ENCODE measurements at regions not wholly inside any gene's neighbourhood (a gene's known extent, or its start where the extent isn't known, plus 50 kb on each side); places are given as distances from the start of the nearest gene placed in this dataset.

GRCh38 chrX:130555341-130555740 lies 153.6 kb downstream of the RBMX2 start:
- no peak for TF ChIP-seq CTCF (conservative IDR thresholded peaks at IDR 0.05; ENCODE audit: low read depth, low read length)
- Histone ChIP-seq H3K4me1 (ENCODE audit: low read depth, poor library complexity, severe bottlenecking) (no peaks in the 10 kb centered on the region), H2AFZ (ENCODE audit: low read depth) (no peak overlapping the region), H3K36me3 (ENCODE audit: insufficient read depth) (no peaks in the 10 kb centered on the region), H3K27ac (no peak overlapping the region), H3K79me2 (ENCODE audit: insufficient read depth, low read depth) (no peaks in the 10 kb centered on the region), H3K4me3 (IDR thresholded peaks at IDR 0.05; ENCODE audit: insufficient read depth, low read depth, low read length) (no peak overlapping the region), H4K20me1 (ENCODE audit: insufficient read depth) (no peaks in the 10 kb centered on the region), H3K27me3 (ENCODE audit: insufficient read depth, low read depth) (no peaks in the 10 kb centered on the region), H3K9ac (no peak overlapping the region), H3K4me2 (no peak overlapping the region)

- no peak overlapping the region for H2AFZ ChIP-seq (ENCODE audit: low read depth)
- no peak overlapping the region for H3K27ac ChIP-seq
Measured at GRCh38 chrX:130555757-130556156, 154.0 kb downstream of the RBMX2 start.

GRCh38 chrX:130556951-130557350 lies 155.2 kb downstream of the RBMX2 start:
- no peaks in the 10 kb centered on the region for H4K20me1 ChIP-seq (ENCODE audit: insufficient read depth)
- H3K27me3 ChIP-seq (ENCODE audit: insufficient read depth, low read depth): no peaks in the 10 kb centered on the region
- H3K27ac ChIP-seq: no peak overlapping the region
- no peaks in the 10 kb centered on the region for H3K4me1 ChIP-seq (ENCODE audit: low read depth, poor library complexity, severe bottlenecking)
- no peaks in the 10 kb centered on the region for H3K79me2 ChIP-seq (ENCODE audit: insufficient read depth, low read depth)
- no peak overlapping the region for H2AFZ ChIP-seq (ENCODE audit: low read depth)
- H3K36me3 ChIP-seq (ENCODE audit: insufficient read depth): no peaks in the 10 kb centered on the region
- H3K9ac ChIP-seq: no peak overlapping the region
- H3K4me2 ChIP-seq: no peak overlapping the region
- no peak overlapping the region for H3K4me3 ChIP-seq (IDR thresholded peaks at IDR 0.05; ENCODE audit: insufficient read depth, low read depth, low read length)
- no peak for TF ChIP-seq CTCF (conservative IDR thresholded peaks at IDR 0.05; ENCODE audit: low read depth, low read length)

More at GRCh38 chrX:130555757-130556156, 154.0 kb downstream of the RBMX2 start:
- Histone ChIP-seq H3K79me2 (ENCODE audit: insufficient read depth, low read depth) (no peaks in the 10 kb centered on the region), H3K4me1 (ENCODE audit: low read depth, poor library complexity, severe bottlenecking) (no peaks in the 10 kb centered on the region), H3K36me3 (ENCODE audit: insufficient read depth) (no peaks in the 10 kb centered on the region), H3K27me3 (ENCODE audit: insufficient read depth, low read depth) (no peaks in the 10 kb centered on the region), H3K9ac (no peak overlapping the region), H3K4me2 (no peak overlapping the region), H4K20me1 (ENCODE audit: insufficient read depth) (no peaks in the 10 kb centered on the region), H3K4me3 (IDR thresholded peaks at IDR 0.05; ENCODE audit: insufficient read depth, low read depth, low read length) (no peak overlapping the region)
- no peak for TF ChIP-seq CTCF (conservative IDR thresholded peaks at IDR 0.05; ENCODE audit: low read depth, low read length)

- Histone ChIP-seq H3K36me3 (ENCODE audit: insufficient read depth) (no peaks in the 10 kb centered on the region), H4K20me1 (ENCODE audit: insufficient read depth) (no peaks in the 10 kb centered on the region), H3K9ac (no peak overlapping the region), H3K4me2 (no peak overlapping the region), H3K27me3 (ENCODE audit: insufficient read depth, low read depth) (no peaks in the 10 kb centered on the region), H3K27ac (no peak overlapping the region), H3K4me3 (IDR thresholded peaks at IDR 0.05; ENCODE audit: insufficient read depth, low read depth, low read length) (no peak overlapping the region), H2AFZ (ENCODE audit: low read depth) (no peak overlapping the region), H3K4me1 (ENCODE audit: low read depth, poor library complexity, severe bottlenecking) (peaks cover 5% of the 10 kb centered on the region), H3K79me2 (ENCODE audit: insufficient read depth, low read depth) (no peaks in the 10 kb centered on the region)
- no peak for TF ChIP-seq CTCF (conservative IDR thresholded peaks at IDR 0.05; ENCODE audit: low read depth, low read length)
Measured at GRCh38 chrX:130560544-130560943, 158.8 kb downstream of the RBMX2 start.

Measured in KMS-11 (cell line).